Adrenal gland (tissue), 9 donors: ENCODE measurements at regions not wholly inside any gene's neighbourhood (a gene's known extent, or its start where the extent isn't known, plus 50 kb on each side); places are given as distances from the start of the nearest gene placed in this dataset.

Experiments used
- DNase-seq, 7 donors: peaks; one replicate each; pipeline ENCODE4 v3.0.0-alpha.2; 2019 to 2020
- H3K27ac ChIP-seq, 5 donors: fragments of 200-600 bp; sonication (generic) in 4 of 5; 1 replicate in 3 of 5; 2 replicates in 2 of 5; pipeline versions ENCODE4 v1.5.1 to v1.8.0; 2016 to 2020; ENCODE audit warnings: mild to moderate bottlenecking in 1 of 5
- H3K27me3 ChIP-seq: fragments of 200-600 bp; 2 replicates; pipeline ENCODE4 v1.8.0; 2021
- H3K36me3 ChIP-seq, 2 donors: fragments of 200-600 bp; replicated peaks in 1 of 2; 1 replicate in 1 of 2; 2 replicates in 1 of 2; pipeline versions ENCODE4 v1.5.1 to v1.8.0; 2018 to 2022
- H3K4me1 ChIP-seq, 2 donors: fragments of 200-600 bp; replicated peaks in 1 of 2; 1 replicate in 1 of 2; 2 replicates in 1 of 2; pipeline versions ENCODE4 v1.5.1 to v1.8.0; 2018 to 2021
- H3K4me3 ChIP-seq, 4 donors: fragments of 200-600 bp; sonication (generic) in 3 of 4; one replicate each; pipeline ENCODE4 v1.5.1; 2016 to 2018
- H3K9me3 ChIP-seq, 3 donors: fragments of 200-600 bp; sonication (generic) in 1 of 3; replicated peaks in 1 of 3; 1 replicate in 2 of 3; 2 replicates in 1 of 3; pipeline versions ENCODE4 v1.5.1 to v1.8.0; 2016 to 2021
- CTCF ChIP-seq, 6 experiments: fragments of 450-650 bp in 4 of 6; fragments of 200-600 bp in 2 of 6; sonication (generic) in 1 of 6; IDR thresholded peaks; 1 replicate in 5 of 6; 2 replicates in 1 of 6; pipeline versions ENCODE4 v1.5.1 to v1.8.0; 2016 to 2021; ENCODE audit warnings: antibody characterized with exemption in 6 of 6, mild to moderate bottlenecking in 2 of 6, moderate library complexity in 1 of 6
- POLR2A ChIP-seq, 2 donors: fragments of 450-650 bp; IDR thresholded peaks; one replicate each; pipeline ENCODE4 v1.6.1; 2017; ENCODE audit warnings: antibody characterized with exemption in 2 of 2, mild to moderate bottlenecking in 2 of 2, moderate library complexity in 1 of 2
- WGBS, 4 donors: extraction: QIAGEN DNeasy Blood & Tissue Kit in 2 of 4; methylation state at CpG; one replicate each; pipeline versions ENCODE4 v1.1.5 to v1.1.7; 2013 to 2017; 5-methylcytosine and 5-hydroxymethylcytosine counted together
- intact Hi-C, 2 donors: fragments of 100-400 bp; cut with DNase I; formaldehyde crosslinking; loops; one replicate each; pipeline versions ENCODE4 v1.14.1 to v1.15.0; 2022 to 2023
- donor health status: healthy with polysubstance abuse.
- donor health status: Bipolar disorder and iron deficiency.
- donor health status: DM: yes; HTN: yes; CAD: no.
- donor health status: DM: no; HTN: no; CAD: no.
- donor health status: DM: no; HTN: no; CAD: no.

GRCh38 chr14:41498959-41499358, 107.7 kb upstream of the LRFN5 start:
- WGBS, 4 donors = 87 to 98% (median 94%) methylated on average over 2 of the region's 2 CpGs
- H3K4me1 ChIP-seq = no peaks in the 10 kb centered on the region
- TF ChIP-seq POLR2A (IDR thresholded peaks at IDR 0.05) = no peak
- TF ChIP-seq CTCF (IDR thresholded peaks at IDR 0.05) = no peak
- intact Hi-C loops = no loop called here
- no peaks in the 10 kb centered on the region for H3K36me3 ChIP-seq
- H3K9me3 ChIP-seq = no peaks in the 10 kb centered on the region
- DNase-seq = no peak
- H3K27ac ChIP-seq = no peak overlapping the region
- no peak overlapping the region for H3K4me3 ChIP-seq
- no peaks in the 10 kb centered on the region for H3K27me3 ChIP-seq

- Histone ChIP-seq H3K4me1 (no peaks in the 10 kb centered on the region), H3K27me3 (no peaks in the 10 kb centered on the region), H3K27ac (no peak overlapping the region), H3K36me3 (no peaks in the 10 kb centered on the region), H3K9me3 (no peaks in the 10 kb centered on the region), H3K4me3 (no peak overlapping the region)
- TF ChIP-seq POLR2A (IDR thresholded peaks at IDR 0.05) (no peak), CTCF (IDR thresholded peaks at IDR 0.05) (no peak)
- 60 to 69% (median 64%) methylated on average over 2 of the region's 2 CpGs for WGBS, 4 donors
- DNase-seq = no peak
- intact Hi-C loops = no loop called here
Measured at GRCh38 chr14:41490323-41490722, 116.4 kb upstream of the LRFN5 start.

GRCh38 chr14:41489315-41489972, 117.2 kb upstream of the LRFN5 start:
- TF ChIP-seq POLR2A (IDR thresholded peaks at IDR 0.05) (no peak), CTCF (IDR thresholded peaks at IDR 0.05) (no peak)
- Histone ChIP-seq H3K27me3 (no peaks in the 10 kb centered on the region), H3K9me3 (no peaks in the 10 kb centered on the region), H3K4me1 (no peaks in the 10 kb centered on the region), H3K36me3 (no peaks in the 10 kb centered on the region), H3K27ac (no peak overlapping the region), H3K4me3 (no peak overlapping the region)
- DNase-seq = no peak
- intact Hi-C loops = no loop called here

- intact Hi-C loops = no loop called here
- H3K9me3 ChIP-seq = no peaks in the 10 kb centered on the region
- 92 to 94% (median 93%) methylated on average over 1 of the region's 1 CpG for WGBS, 4 donors
- no peaks in the 10 kb centered on the region for H3K4me1 ChIP-seq
- H3K4me3 ChIP-seq = no peak overlapping the region
- H3K36me3 ChIP-seq = no peaks in the 10 kb centered on the region
- TF ChIP-seq CTCF (IDR thresholded peaks at IDR 0.05) (no peak), POLR2A (IDR thresholded peaks at IDR 0.05) (no peak)
- no peaks in the 10 kb centered on the region for H3K27me3 ChIP-seq
- no peak for DNase-seq
- no peak overlapping the region for H3K27ac ChIP-seq
Measured at GRCh38 chr14:41488401-41488800, 118.3 kb upstream of the LRFN5 start.
